Fibroblast of lung (primary cell): ENCODE measurements at regions not wholly inside any gene's neighbourhood (a gene's known extent, or its start where the extent isn't known, plus 50 kb on each side); places are given as distances from the start of the nearest gene placed in this dataset.
A peak's percentile ranks its signal among the peaks of the same experiment; 100 is the strongest.

Experiments used
- DNase-seq, 2 donors: peaks; one replicate each; pipeline versions ENCODE4 v3.0.0 to v3.0.0-alpha.2; 2010; ENCODE audit warnings: low read depth in 2 of 2
- H2AFZ ChIP-seq: 2 replicates; pipeline ENCODE4 v1.5.1; 2012; ENCODE audit warnings: low read length, control low read depth, inconsistent platforms
- H3K27ac ChIP-seq: 2 replicates; pipeline ENCODE4 v1.5.1; 2011; ENCODE audit warnings: low read length, control low read depth; ENCODE audit not compliant: insufficient read depth
- H3K27me3 ChIP-seq: 2 replicates; pipeline ENCODE4 v1.5.1; 2011; ENCODE audit warnings: mild to moderate bottlenecking, low read length; ENCODE audit not compliant: control insufficient read depth, insufficient read depth
- H3K36me3 ChIP-seq: 2 replicates; pipeline ENCODE4 v1.5.1; 2011; ENCODE audit warnings: low read length; ENCODE audit not compliant: control insufficient read depth, insufficient read depth
- H3K4me1 ChIP-seq: 2 replicates; pipeline ENCODE4 v1.5.1; 2011; ENCODE audit warnings: low read length; ENCODE audit not compliant: control insufficient read depth, insufficient read depth; ENCODE audit errors: extremely low read depth
- H3K4me2 ChIP-seq: 2 replicates; pipeline ENCODE4 v1.5.1; 2011; ENCODE audit warnings: low read length, control low read depth; ENCODE audit not compliant: insufficient read depth; ENCODE audit errors: extremely low read depth
- H3K4me3 ChIP-seq, 4 experiments: fragments of 200-600 bp in 1 of 4; sonication (generic) in 1 of 4; replicated peaks in 1 of 4; 2 replicates each; pipeline ENCODE4 v1.5.1; 2011 to 2016; ENCODE audit warnings: low read length in 4 of 4, low read depth in 3 of 4, mild to moderate bottlenecking in 3 of 4, control low read depth in 2 of 4, inconsistent platforms in 1 of 4, mixed read lengths in 1 of 4; ENCODE audit not compliant: insufficient read depth in 1 of 4; ENCODE audit errors: control extremely low read depth in 1 of 4
- H3K79me2 ChIP-seq: 2 replicates; pipeline ENCODE4 v1.5.1; 2012; ENCODE audit warnings: mild to moderate bottlenecking, low read length, inconsistent platforms; ENCODE audit not compliant: control insufficient read depth, insufficient read depth
- H3K9ac ChIP-seq: 2 replicates; pipeline ENCODE4 v1.5.1; 2011; ENCODE audit warnings: mild to moderate bottlenecking, low read length, control low read depth; ENCODE audit not compliant: insufficient read depth
- H3K9me3 ChIP-seq: 2 replicates; pipeline ENCODE4 v1.5.1; 2012; ENCODE audit warnings: low read depth, low read length; ENCODE audit not compliant: control insufficient read depth, insufficient read depth
- H4K20me1 ChIP-seq: 2 replicates; pipeline ENCODE4 v1.5.1; 2011; ENCODE audit warnings: low read length; ENCODE audit not compliant: control insufficient read depth, insufficient read depth; ENCODE audit errors: extremely low read depth
- EZH2 ChIP-seq: IDR thresholded peaks from 2 replicates; pipeline ENCODE4 v1.5.1; 2012; ENCODE audit warnings: low read length, control low read depth, mild to moderate bottlenecking; ENCODE audit errors: missing control alignments
- TF ChIP-seq, protein P1 (sequence below), 2 donors: IDR thresholded peaks in 1 of 2; conservative IDR thresholded peaks in 1 of 2; 1 replicate in 1 of 2; 2 replicates in 1 of 2; pipeline ENCODE4 v1.5.1; 2011 to 2012; ENCODE audit warnings: low read length in 2 of 2, control low read depth in 1 of 2, inconsistent platforms in 1 of 2, low read depth in 1 of 2, mild to moderate bottlenecking in 1 of 2

DNA sequence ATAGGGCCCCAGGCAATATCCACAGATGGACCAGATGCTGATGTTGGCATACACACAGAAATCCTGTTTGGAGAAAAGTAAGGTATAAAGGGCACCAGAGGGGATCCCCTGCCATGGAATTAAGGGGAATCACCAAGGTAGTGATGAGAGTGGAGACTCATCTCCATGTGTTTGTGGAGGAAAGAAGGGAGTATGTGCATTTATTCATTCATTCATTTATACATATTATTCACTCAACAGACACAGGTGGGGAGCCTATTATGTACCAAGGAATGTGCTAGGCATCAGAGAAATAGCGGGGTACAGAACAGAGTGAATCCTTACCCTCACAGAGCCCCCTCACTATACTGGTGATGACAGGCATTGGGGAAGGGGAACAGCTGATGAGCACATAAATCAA is 116.8 kb upstream of the IL12B start:
- Histone ChIP-seq H3K27ac (no peak overlapping the region), H2AFZ (no peak overlapping the region), H3K4me1 (peaks cover 15% of the 10 kb centered on the region), H3K9ac (no peak overlapping the region), H3K27me3 (no peaks in the 10 kb centered on the region), H3K4me3 (no peak overlapping the region), H3K36me3 (no peaks in the 10 kb centered on the region), H3K79me2 (no peaks in the 10 kb centered on the region), H4K20me1 (no peaks in the 10 kb centered on the region), H3K9me3 (no peaks in the 10 kb centered on the region), H3K4me2 (no peak overlapping the region)
- no peak for DNase-seq
- TF ChIP-seq, protein P1, sequence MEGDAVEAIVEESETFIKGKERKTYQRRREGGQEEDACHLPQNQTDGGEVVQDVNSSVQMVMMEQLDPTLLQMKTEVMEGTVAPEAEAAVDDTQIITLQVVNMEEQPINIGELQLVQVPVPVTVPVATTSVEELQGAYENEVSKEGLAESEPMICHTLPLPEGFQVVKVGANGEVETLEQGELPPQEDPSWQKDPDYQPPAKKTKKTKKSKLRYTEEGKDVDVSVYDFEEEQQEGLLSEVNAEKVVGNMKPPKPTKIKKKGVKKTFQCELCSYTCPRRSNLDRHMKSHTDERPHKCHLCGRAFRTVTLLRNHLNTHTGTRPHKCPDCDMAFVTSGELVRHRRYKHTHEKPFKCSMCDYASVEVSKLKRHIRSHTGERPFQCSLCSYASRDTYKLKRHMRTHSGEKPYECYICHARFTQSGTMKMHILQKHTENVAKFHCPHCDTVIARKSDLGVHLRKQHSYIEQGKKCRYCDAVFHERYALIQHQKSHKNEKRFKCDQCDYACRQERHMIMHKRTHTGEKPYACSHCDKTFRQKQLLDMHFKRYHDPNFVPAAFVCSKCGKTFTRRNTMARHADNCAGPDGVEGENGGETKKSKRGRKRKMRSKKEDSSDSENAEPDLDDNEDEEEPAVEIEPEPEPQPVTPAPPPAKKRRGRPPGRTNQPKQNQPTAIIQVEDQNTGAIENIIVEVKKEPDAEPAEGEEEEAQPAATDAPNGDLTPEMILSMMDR (conservative IDR thresholded peaks at IDR 0.05 in 1 of 2, IDR thresholded peaks at IDR 0.05 in 1 of 2; ENCODE audit: low read depth in 1 of 2, low read length in 2 of 2) = no peak
- TF ChIP-seq EZH2 = no peak

DNA sequence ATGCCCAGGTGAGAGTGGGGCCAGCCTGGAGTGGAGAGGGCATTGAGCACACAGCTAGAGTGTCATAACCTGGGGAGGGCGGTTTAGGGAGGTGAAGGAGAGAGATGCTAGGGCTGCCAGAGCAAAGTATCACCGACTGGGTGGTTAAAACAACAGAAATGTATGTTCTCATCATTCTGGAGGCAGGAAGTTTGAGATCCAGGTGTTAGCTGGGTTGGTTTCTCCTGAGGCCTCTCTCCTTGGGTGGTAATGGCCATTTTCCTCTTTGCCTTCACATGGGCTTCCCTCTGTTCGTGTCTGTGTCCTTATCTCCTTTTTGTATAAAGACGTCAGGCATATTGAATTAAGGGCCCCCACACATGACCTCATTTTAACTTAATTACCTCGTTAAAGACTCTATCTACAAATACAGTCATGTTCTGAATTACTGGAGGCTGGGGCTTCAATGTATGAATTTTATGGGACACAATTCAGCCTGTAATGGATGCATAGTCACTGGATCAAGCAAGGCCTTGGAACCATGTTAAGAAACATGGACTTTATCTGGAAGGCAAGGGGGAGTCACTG is 118.6 kb upstream of the IL12B start:
- Histone ChIP-seq H3K9ac (no peak overlapping the region), H3K36me3 (no peaks in the 10 kb centered on the region), H3K4me3 (no peak overlapping the region), H3K79me2 (no peaks in the 10 kb centered on the region), H3K27ac (no peak overlapping the region), H2AFZ (no peak overlapping the region), H3K27me3 (no peaks in the 10 kb centered on the region), H3K4me1 (peaks cover 15% of the 10 kb centered on the region), H4K20me1 (no peaks in the 10 kb centered on the region), H3K4me2 (no peak overlapping the region), H3K9me3 (no peaks in the 10 kb centered on the region)
- no peak for DNase-seq
- no peak for TF ChIP-seq EZH2
- TF ChIP-seq, protein P1 (conservative IDR thresholded peaks at IDR 0.05 in 1 of 2, IDR thresholded peaks at IDR 0.05 in 1 of 2; ENCODE audit: low read depth in 1 of 2, low read length in 2 of 2) = no peak

DNA sequence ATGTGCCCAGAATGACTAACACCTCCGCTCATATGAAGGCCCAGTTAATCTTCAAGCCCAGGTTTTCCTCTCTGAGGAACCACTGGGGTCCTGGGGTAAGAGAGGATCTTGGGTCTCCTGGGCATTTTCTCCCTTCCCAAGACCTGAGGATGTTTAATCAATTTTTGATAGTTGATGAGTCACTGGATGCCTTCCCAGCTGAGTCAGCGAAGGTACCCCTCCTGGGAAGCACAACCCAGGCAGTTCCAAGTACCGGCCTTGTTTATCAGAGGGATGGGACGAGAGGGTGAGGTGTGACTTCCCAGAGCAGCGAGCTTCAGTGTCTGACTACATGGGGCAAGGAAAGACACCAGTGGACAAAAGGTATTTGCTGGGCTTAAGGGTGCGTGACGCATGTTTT is 119.6 kb upstream of the IL12B start:
- no peak overlapping the region for H3K9ac ChIP-seq
- H4K20me1 ChIP-seq = no peaks in the 10 kb centered on the region
- no peak for TF ChIP-seq EZH2
- TF ChIP-seq, protein P1 (conservative IDR thresholded peaks at IDR 0.05 in 1 of 2, IDR thresholded peaks at IDR 0.05 in 1 of 2; ENCODE audit: low read depth in 1 of 2, low read length in 2 of 2) = no peak
- H3K27ac ChIP-seq = no peak overlapping the region
- H3K4me3 ChIP-seq = no peak overlapping the region
- no peak overlapping the region for H3K4me2 ChIP-seq
- peak in 1 of 2 donors; percentile 80 for DNase-seq
- no peaks in the 10 kb centered on the region for H3K9me3 ChIP-seq
- H2AFZ ChIP-seq = no peak overlapping the region
- H3K27me3 ChIP-seq = no peaks in the 10 kb centered on the region
- H3K79me2 ChIP-seq = no peaks in the 10 kb centered on the region
- H3K36me3 ChIP-seq = no peaks in the 10 kb centered on the region
- peaks cover 15% of the 10 kb centered on the region for H3K4me1 ChIP-seq
